HG03108 (cell line): ENCODE measurements at regions not wholly inside any gene's neighbourhood (a gene's known extent, or its start where the extent isn't known, plus 50 kb on each side); places are given as distances from the start of the nearest gene placed in this dataset.
"Not testable (repeated sequence)": the region's sequence is repeated elsewhere in the genome, so short reads cannot be mapped to it uniquely, and the experiment has no call there.

Experiments used
- ATAC-seq: cut with Tn5 transposase; IDR thresholded peaks from one replicate; pipeline ENCODE4 v1.9.1; 2021; ENCODE audit warnings: moderate library complexity; ENCODE audit not compliant: unreplicated experiment

- ATAC-seq = no peak
Observed at GRCh38 chr2:129361688-129362087, 617.8 kb upstream of the RAB6C start.

GRCh38 chr2:129366263-129366662 is 613.2 kb upstream of the RAB6C start:
- ATAC-seq = no peak

GRCh38 chr2:129367107-129367506 is 612.4 kb upstream of the RAB6C start:
- no peak for ATAC-seq

- ATAC-seq = no peak
Observed at GRCh38 chr2:129369437-129369836, 610.0 kb upstream of the RAB6C start.

- no peak for ATAC-seq
Observed at GRCh38 chr2:129374452-129374851, 605.0 kb upstream of the RAB6C start.

- no peak for ATAC-seq
Observed at GRCh38 chr2:129375632-129376425, 603.6 kb upstream of the RAB6C start.

- no peak for ATAC-seq
Observed at GRCh38 chr2:129376426-129377077, 602.9 kb upstream of the RAB6C start.

GRCh38 chr2:129377078-129377469 is 602.4 kb upstream of the RAB6C start:
- ATAC-seq = no peak

GRCh38 chr2:129378186-129378585 is 601.3 kb upstream of the RAB6C start:
- no peak for ATAC-seq

- peak; percentile 46 for ATAC-seq
Observed at GRCh38 chr2:129379411-129379810, 600.1 kb upstream of the RAB6C start.

- ATAC-seq = no peak
Observed at GRCh38 chr2:129381789-129382188, 597.7 kb upstream of the RAB6C start.

- no peak for ATAC-seq
Observed at GRCh38 chr2:129388870-129389269, 590.6 kb upstream of the RAB6C start.

GRCh38 chr2:129393816-129394215 is 585.6 kb upstream of the RAB6C start:
- ATAC-seq = no peak

GRCh38 chr2:129396980-129397599 is 582.4 kb upstream of the RAB6C start:
- no peak for ATAC-seq

GRCh38 chr2:129400826-129401225 is 578.6 kb upstream of the RAB6C start:
- ATAC-seq = no peak

- ATAC-seq = no peak
Observed at GRCh38 chr2:129402076-129402475, 577.4 kb upstream of the RAB6C start.

GRCh38 chr2:129404000-129404685 is 575.3 kb upstream of the RAB6C start:
- no peak for ATAC-seq

GRCh38 chr2:129408570-129408969 is 570.9 kb upstream of the RAB6C start:
- ATAC-seq = no peak

- not testable (repeated sequence) for ATAC-seq
Observed at GRCh38 chr2:129417041-129417440, 562.4 kb upstream of the RAB6C start.

- no peak for ATAC-seq
Observed at GRCh38 chr2:129422028-129422427, 557.4 kb upstream of the RAB6C start.

- ATAC-seq = no peak
Observed at GRCh38 chr2:129428086-129428660, 551.3 kb upstream of the RAB6C start.
